GM12878 (cell line): ENCODE measurements at regions not wholly inside any gene's neighbourhood (a gene's known extent, or its start where the extent isn't known, plus 50 kb on each side); places are given as distances from the start of the nearest gene placed in this dataset.

Experiments used
- ATAC-seq: fragments of 200-7000 bp; cut with Tn5 transposase; 3 replicates; pipeline ENCODE4 v1.9.1; 2020; ENCODE audit warnings: mild to moderate bottlenecking, moderate library complexity
- BruUV-seq: library from RNA; stranded (reverse); fragments of 400-500 nt; replicated peaks from 2 replicates; lab custom pipeline; 2021; lab: Mats Ljungman, UMichigan
- CTCF ChIA-PET: fragments of 300-600 bp; sonication (Branson Sonifier 250); formaldehyde crosslinking; extraction: SDS; loops from one replicate; lab custom pipeline; 2021; ENCODE audit warnings: inconsistent platforms; lab: Yijun Ruan, JAX
- POLR2A ChIA-PET: fragments of 350-600 bp; formaldehyde crosslinking; extraction: SDS; loops from one replicate; lab custom pipeline; 2021; ENCODE audit warnings: inconsistent platforms; lab: Charles Lee
- RAD21 ChIA-PET: fragments of 300-600 bp; sonication (Branson Sonifier 250); formaldehyde crosslinking; loops from one replicate; lab custom pipeline; 2023; ENCODE audit warnings: antibody characterized with exemption; ENCODE audit not compliant: unreplicated experiment; lab: Charles Lee
- SMC1A ChIA-PET: fragments of 300-600 bp; sonication (Branson Sonifier 250); formaldehyde crosslinking; loops from one replicate; lab custom pipeline; 2023; ENCODE audit not compliant: unreplicated experiment, uncharacterized antibody; lab: Charles Lee
- DNase-seq: peaks from one replicate; pipeline ENCODE4 v3.0.0-alpha.2; 2011; ENCODE audit warnings: low read depth, low spot score
- FAIRE-seq: peaks from 3 replicates; lab custom pipeline; 2011; peaks lifted over from hg19 to GRCh38; lab: Jason Lieb, UNC
- H2AFZ ChIP-seq: 2 replicates; pipeline ENCODE4 v1.6.0; 2011; ENCODE audit warnings: low read depth, low read length, control low read depth; ENCODE audit not compliant: control insufficient read depth
- H3K27ac ChIP-seq: 2 replicates; pipeline ENCODE4 v1.5.1; 2011; ENCODE audit warnings: control low read depth; ENCODE audit not compliant: control insufficient read depth, insufficient read depth
- H3K27me3 ChIP-seq, 2 experiments: replicated peaks in 1 of 2; 2 replicates each; pipeline versions ENCODE4 v1.6.0 to v1.6.1; 2011; ENCODE audit warnings: low read length in 1 of 2; ENCODE audit not compliant: control insufficient read depth in 2 of 2, insufficient read depth in 2 of 2
- H3K36me3 ChIP-seq, 2 experiments: 2 replicates each; pipeline ENCODE4 v1.5.1; 2011; ENCODE audit warnings: low read length in 1 of 2; ENCODE audit not compliant: control insufficient read depth in 2 of 2, insufficient read depth in 2 of 2
- H3K4me1 ChIP-seq: 2 replicates; pipeline ENCODE4 v1.6.1; 2011; ENCODE audit warnings: mild to moderate bottlenecking, low read length, moderate library complexity, mixed read lengths; ENCODE audit not compliant: control insufficient read depth, insufficient read depth
- H3K4me2 ChIP-seq: 2 replicates; pipeline ENCODE4 v1.6.0; 2011; ENCODE audit warnings: control low read depth; ENCODE audit not compliant: control insufficient read depth, insufficient read depth
- H3K4me3 ChIP-seq: fragments of 200-600 bp; sonication (generic); 2 replicates; pipeline ENCODE4 v1.5.1; 2016
- H3K79me2 ChIP-seq: 2 replicates; pipeline ENCODE4 v1.6.0; 2011; ENCODE audit warnings: low read length; ENCODE audit not compliant: control insufficient read depth, insufficient read depth
- H3K9ac ChIP-seq: 2 replicates; pipeline ENCODE4 v1.8.0; 2011; ENCODE audit warnings: low read length, control low read depth, mixed read lengths; ENCODE audit not compliant: control insufficient read depth, insufficient read depth
- H3K9me3 ChIP-seq: replicated peaks from 3 replicates; pipeline ENCODE4 v1.5.1; 2011; ENCODE audit warnings: mild to moderate bottlenecking, low read length; ENCODE audit not compliant: control insufficient read depth, insufficient read depth
- H4K20me1 ChIP-seq: 2 replicates; pipeline ENCODE4 v1.6.0; 2011; ENCODE audit not compliant: control insufficient read depth, insufficient read depth
- BCL11A ChIP-seq: IDR thresholded peaks from 2 replicates; pipeline ENCODE4 v1.6.1; 2011; ENCODE audit warnings: low read depth, low read length
- ETV6 ChIP-seq, 2 experiments: fragments of 450-650 bp in 1 of 2; IDR thresholded peaks in 1 of 2; conservative IDR thresholded peaks in 1 of 2; 2 replicates each; pipeline ENCODE4 v1.6.1; 2014; ENCODE audit warnings: antibody characterized with exemption in 1 of 2, borderline replicate concordance in 1 of 2, low read depth in 1 of 2, mild to moderate bottlenecking in 1 of 2, moderate library complexity in 1 of 2
- FOXM1 ChIP-seq: IDR thresholded peaks from 2 replicates; pipeline ENCODE4 v1.6.1; 2012; ENCODE audit warnings: low read depth, mild to moderate bottlenecking, inconsistent platforms, low read length, moderate library complexity
- GATAD2B ChIP-seq: fragments of 450-650 bp; conservative IDR thresholded peaks from 2 replicates; pipeline ENCODE4 v1.6.1; 2017; ENCODE audit warnings: low read depth, mild to moderate bottlenecking, moderate library complexity
- HDAC6 ChIP-seq: fragments of 200-600 bp; sonication (generic); IDR thresholded peaks from one replicate; pipeline ENCODE4 v1.8.0; 2017; ENCODE audit warnings: antibody characterized with exemption; ENCODE audit not compliant: unreplicated experiment
- KLF5 ChIP-seq: fragments of 450-650 bp; IDR thresholded peaks from 2 replicates; pipeline ENCODE4 v1.6.1; 2014; ENCODE audit warnings: mild to moderate bottlenecking; ENCODE audit not compliant: partially characterized antibody
- MEF2B ChIP-seq: fragments of 450-650 bp; IDR thresholded peaks from 2 replicates; pipeline ENCODE4 v1.6.1; 2018; ENCODE audit warnings: mild to moderate bottlenecking, moderate library complexity; ENCODE audit not compliant: partially characterized antibody, poor library complexity, severe bottlenecking
- NR2F1 ChIP-seq: fragments of 450-650 bp; conservative IDR thresholded peaks from 2 replicates; pipeline ENCODE4 v1.6.1; 2017; ENCODE audit warnings: mild to moderate bottlenecking
- POLR2AphosphoS2 ChIP-seq: IDR thresholded peaks from 2 replicates; pipeline ENCODE4 v1.6.1; 2011; ENCODE audit warnings: low read depth, mild to moderate bottlenecking, low read length, improper control_type of control experiment, moderate library complexity
- SMC3 ChIP-seq: IDR thresholded peaks from 2 replicates; pipeline ENCODE4 v1.6.1; 2011; ENCODE audit warnings: low read length, improper control_type of control experiment, borderline replicate concordance
- SREBF2 ChIP-seq: IDR thresholded peaks from 2 replicates; pipeline ENCODE4 v1.6.1; 2012; ENCODE audit warnings: mild to moderate bottlenecking, low read length
- SUPT20H ChIP-seq: IDR thresholded peaks from 2 replicates; pipeline ENCODE4 v1.6.1; 2011; ENCODE audit warnings: low read depth, mild to moderate bottlenecking, low read length, moderate library complexity, borderline replicate concordance; ENCODE audit not compliant: control insufficient read depth
- USF2 ChIP-seq: IDR thresholded peaks from 2 replicates; pipeline ENCODE4 v1.6.1; 2011; ENCODE audit warnings: low read depth, low read length, improper control_type of control experiment, borderline replicate concordance
- ZNF207 ChIP-seq: fragments of 450-650 bp; IDR thresholded peaks from 2 replicates; pipeline ENCODE4 v1.6.1; 2014; ENCODE audit warnings: antibody characterized with exemption, mild to moderate bottlenecking, borderline replicate concordance
- ZNF384 ChIP-seq: IDR thresholded peaks from 2 replicates; pipeline ENCODE4 v1.6.1; 2012; ENCODE audit warnings: low read depth, mild to moderate bottlenecking, low read length, improper control_type of control experiment, borderline replicate concordance
- ZZZ3 ChIP-seq: IDR thresholded peaks from 2 replicates; pipeline ENCODE4 v1.6.1; 2011; ENCODE audit warnings: low read depth; ENCODE audit not compliant: control insufficient read depth, insufficient read length
- WGBS: methylation state at CpG from one replicate; pipeline ENCODE4 v1.1.6; 2016; ENCODE audit warnings: low lambda C conversion rate; ENCODE audit not compliant: insufficient replicate concordance, insufficient coverage; ENCODE audit errors: missing lambda C conversion rate; 5-methylcytosine and 5-hydroxymethylcytosine counted together
- in situ Hi-C: fragments of 300-500 bp; cut with MboI; formaldehyde crosslinking; loops from 9 replicates; pipeline ENCODE4 v1.14.3; 2018; ENCODE audit warnings: mixed read lengths
- intact Hi-C: fragments of 100-400 bp; cut with micrococcal nuclease; formaldehyde crosslinking; loops from one replicate; pipeline ENCODE4 v1.14.2; 2022; ENCODE audit not compliant: unreplicated experiment
- TF ChIP-seq, protein P1 (sequence below): fragments of 450-650 bp; IDR thresholded peaks from 2 replicates; pipeline ENCODE4 v1.6.1; 2017; ENCODE audit warnings: mild to moderate bottlenecking

DNA sequence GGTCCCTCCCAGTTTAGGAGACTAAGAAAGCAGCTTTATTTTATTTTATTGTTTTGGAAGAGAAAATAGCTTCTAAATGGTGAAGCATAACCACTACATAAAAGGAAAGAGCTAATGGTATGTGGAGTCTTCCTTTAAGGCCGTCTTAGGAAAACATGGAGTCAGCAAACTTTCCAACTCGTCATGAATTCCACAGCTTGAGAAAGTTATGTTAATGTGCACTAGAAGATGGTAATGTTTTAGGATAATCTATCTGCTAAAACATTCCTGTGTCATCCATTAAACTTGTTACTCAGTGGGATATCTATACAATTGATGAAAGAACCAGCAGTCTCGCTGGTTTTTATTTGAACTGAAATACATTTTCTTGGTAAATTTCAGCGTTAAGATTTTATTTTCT is 448.4 kb upstream of the SEL1L start:
- in situ Hi-C loops, result loop anchor here (25.0 kb wide), 2 partner anchors 1080 to 1480 kb away; no protein-coding TSS in a partner anchor
- Histone ChIP-seq H3K4me1 (no peaks in the 10 kb centered on the region), H3K9ac (no peak overlapping the region), H2AFZ (no peak overlapping the region), H3K27ac (no peak overlapping the region), H3K4me3 (no peak overlapping the region)
- DNase-seq, result no peak
- SMC1A ChIA-PET, result interaction anchor here (2.0 kb wide), 1 partner anchor 8 kb away, joined by 4 read pairs; no protein-coding TSS in a partner anchor
- WGBS, result 25% methylated on average over 4 of the region's 4 CpGs
- BruUV-seq, result no TSS peak
- FAIRE-seq, result no peak
- no peak for TF ChIP-seq FOXM1
- TF ChIP-seq GATAD2B, result no peak
- TF ChIP-seq ZNF207, result no peak
- no peak for TF ChIP-seq HDAC6
- no peak for TF ChIP-seq MEF2B
- TF ChIP-seq USF2, result no peak
- TF ChIP-seq, protein P1, sequence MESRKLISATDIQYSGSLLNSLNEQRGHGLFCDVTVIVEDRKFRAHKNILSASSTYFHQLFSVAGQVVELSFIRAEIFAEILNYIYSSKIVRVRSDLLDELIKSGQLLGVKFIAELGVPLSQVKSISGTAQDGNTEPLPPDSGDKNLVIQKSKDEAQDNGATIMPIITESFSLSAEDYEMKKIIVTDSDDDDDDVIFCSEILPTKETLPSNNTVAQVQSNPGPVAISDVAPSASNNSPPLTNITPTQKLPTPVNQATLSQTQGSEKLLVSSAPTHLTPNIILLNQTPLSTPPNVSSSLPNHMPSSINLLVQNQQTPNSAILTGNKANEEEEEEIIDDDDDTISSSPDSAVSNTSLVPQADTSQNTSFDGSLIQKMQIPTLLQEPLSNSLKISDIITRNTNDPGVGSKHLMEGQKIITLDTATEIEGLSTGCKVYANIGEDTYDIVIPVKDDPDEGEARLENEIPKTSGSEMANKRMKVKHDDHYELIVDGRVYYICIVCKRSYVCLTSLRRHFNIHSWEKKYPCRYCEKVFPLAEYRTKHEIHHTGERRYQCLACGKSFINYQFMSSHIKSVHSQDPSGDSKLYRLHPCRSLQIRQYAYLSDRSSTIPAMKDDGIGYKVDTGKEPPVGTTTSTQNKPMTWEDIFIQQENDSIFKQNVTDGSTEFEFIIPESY, result no peak
- no peak for TF ChIP-seq SMC3
- TF ChIP-seq NR2F1, result no peak
- TF ChIP-seq ETV6 (conservative IDR thresholded peaks at IDR 0.05 in 1 of 2, IDR thresholded peaks at IDR 0.05 in 1 of 2; ENCODE audit: borderline replicate concordance in 1 of 2, low read depth in 1 of 2), result no peak
- TF ChIP-seq KLF5, result no peak
- TF ChIP-seq ZNF384, result no peak
- TF ChIP-seq BCL11A, result no peak
- TF ChIP-seq SREBF2, result no peak
- no peak for TF ChIP-seq ZZZ3
- no peak for TF ChIP-seq SUPT20H
- no peak for TF ChIP-seq POLR2AphosphoS2
- TF ChIP-seq, all 136 proteins: peak for 0
- Histone ChIP-seq H3K27me3 (no peaks in the 10 kb centered on the region), H3K79me2 (no peaks in the 10 kb centered on the region), H4K20me1 (no peaks in the 10 kb centered on the region), H3K9me3 (no peaks in the 10 kb centered on the region), H3K4me2 (no peak overlapping the region), H3K36me3 (no peaks in the 10 kb centered on the region)
- ATAC-seq, result no peak
- CTCF ChIA-PET, result interaction anchor here (1.1 to 1.8 kb wide), 3 partner anchors 9 to 1090 kb away, joined by 3 to 5 read pairs (median 3); no protein-coding TSS in a partner anchor
- RAD21 ChIA-PET, result no interaction called here
- intact Hi-C loops, result no loop called here
- POLR2A ChIA-PET, result no interaction called here
